ENCODE measurements at regions not wholly inside any gene's neighbourhood (a gene's known extent, or its start where the extent isn't known, plus 50 kb on each side); places are given as distances from the start of the nearest gene placed in this dataset.

GRCh38 chr5:18944771-18945170 lies 1043.2 kb downstream of the CDH18 start:
- DNase-seq (ENCODE audit: extremely low spot score) = no peak

GRCh38 chr5:18954239-18954638 lies 1033.8 kb downstream of the CDH18 start:
- no peak for DNase-seq (ENCODE audit: extremely low spot score)
- TF ChIP-seq CTCF (IDR thresholded peaks at IDR 0.05; ENCODE audit: control extremely low read depth, extremely low read depth, low read depth, missing control alignments) = no peak
- ChIA-PET POLR2A (no interaction called here), CTCF (no interaction called here)

More at GRCh38 chr5:18944771-18945170, 1043.2 kb downstream of the CDH18 start:
- ChIA-PET POLR2A (no interaction called here), CTCF (no interaction called here)
- no peak for TF ChIP-seq CTCF (IDR thresholded peaks at IDR 0.05; ENCODE audit: control extremely low read depth, extremely low read depth, low read depth, missing control alignments)

- no peak for TF ChIP-seq CTCF (IDR thresholded peaks at IDR 0.05; ENCODE audit: control extremely low read depth, extremely low read depth, low read depth, missing control alignments)
- POLR2A ChIA-PET = no interaction called here
- DNase-seq (ENCODE audit: extremely low spot score) = no peak
- CTCF ChIA-PET = no interaction called here
Measured at GRCh38 chr5:18959535-18959934, 1028.5 kb downstream of the CDH18 start.

GRCh38 chr5:18961234-18961633 lies 1026.8 kb downstream of the CDH18 start:
- DNase-seq (ENCODE audit: extremely low spot score) = no peak
- no peak for TF ChIP-seq CTCF (IDR thresholded peaks at IDR 0.05; ENCODE audit: control extremely low read depth, extremely low read depth, low read depth, missing control alignments)
- ChIA-PET POLR2A (no interaction called here), CTCF (no interaction called here)

GRCh38 chr5:18965893-18966292 lies 1022.1 kb downstream of the CDH18 start:
- CTCF ChIA-PET = no interaction called here
- no peak for DNase-seq (ENCODE audit: extremely low spot score)
- no peak for TF ChIP-seq CTCF (IDR thresholded peaks at IDR 0.05; ENCODE audit: control extremely low read depth, extremely low read depth, low read depth, missing control alignments)
- POLR2A ChIA-PET = no interaction called here

GRCh38 chr5:18967637-18968036 lies 1020.4 kb downstream of the CDH18 start:
- CTCF ChIA-PET = interaction anchor here (1.2 to 1.9 kb wide), 3 partner anchors 9 to 14 kb away, joined by 3 to 5 read pairs (median 5); no protein-coding TSS in a partner anchor
- POLR2A ChIA-PET = no interaction called here
- TF ChIP-seq CTCF (IDR thresholded peaks at IDR 0.05; ENCODE audit: control extremely low read depth, extremely low read depth, low read depth, missing control alignments) = no peak
- no peak for DNase-seq (ENCODE audit: extremely low spot score)

GRCh38 chr5:18968966-18969365 lies 1019.0 kb downstream of the CDH18 start:
- DNase-seq (ENCODE audit: extremely low spot score) = no peak
- ChIA-PET CTCF (interaction anchor here (0.9 kb wide), 1 partner anchor 26 kb away, joined by 3 read pairs; no protein-coding TSS in a partner anchor), POLR2A (no interaction called here)
- TF ChIP-seq CTCF (IDR thresholded peaks at IDR 0.05; ENCODE audit: control extremely low read depth, extremely low read depth, low read depth, missing control alignments) = no peak
